H1 (cell line): ENCODE measurements at regions not wholly inside any gene's neighbourhood (a gene's known extent, or its start where the extent isn't known, plus 50 kb on each side); places are given as distances from the start of the nearest gene placed in this dataset.

ENCODE experiments used
- ATF2 ChIP-seq: IDR thresholded peaks from 2 replicates; pipeline ENCODE4 v1.6.1; 2012; ENCODE audit warnings: low read length, inconsistent platforms
- ATF3 ChIP-seq: IDR thresholded peaks from 2 replicates; pipeline ENCODE4 v1.6.1; 2011; ENCODE audit warnings: low read depth, mild to moderate bottlenecking, low read length; ENCODE audit not compliant: insufficient read depth
- CREB1 ChIP-seq: IDR thresholded peaks from 2 replicates; pipeline ENCODE4 v1.6.1; 2012; ENCODE audit warnings: inconsistent platforms
- CTCF ChIP-seq, 3 experiments: IDR thresholded peaks; 1 replicate in 2 of 3; 2 replicates in 1 of 3; pipeline versions ENCODE4 v1.5.1 to v1.6.1; 2011; ENCODE audit warnings: low read length in 3 of 3, mild to moderate bottlenecking in 3 of 3, inconsistent platforms in 2 of 3, low read depth in 1 of 3, moderate library complexity in 1 of 3; ENCODE audit not compliant: insufficient read depth in 1 of 3; ENCODE audit errors: control extremely low read depth in 1 of 3
- EZH2 ChIP-seq: fragments of 200-600 bp; sonication (generic); IDR thresholded peaks from 2 replicates; pipeline ENCODE4 v1.7.1; 2012; ENCODE audit warnings: low read depth, mild to moderate bottlenecking, moderate library complexity, low read length, inconsistent platforms; ENCODE audit not compliant: severe bottlenecking
- FOSL1 ChIP-seq: IDR thresholded peaks from 2 replicates; pipeline ENCODE4 v1.6.1; 2011; ENCODE audit warnings: mild to moderate bottlenecking, low read depth, low read length, moderate library complexity; ENCODE audit not compliant: insufficient read depth
- JUN ChIP-seq: IDR thresholded peaks from 2 replicates; pipeline ENCODE4 v1.6.1; 2011; ENCODE audit warnings: low read depth, mild to moderate bottlenecking, improper control_type of control experiment, low read length
- MAX ChIP-seq: IDR thresholded peaks from 2 replicates; pipeline ENCODE4 v1.6.1; 2012; ENCODE audit warnings: inconsistent platforms
- POLR2A ChIP-seq, 2 experiments: IDR thresholded peaks; 1 replicate in 1 of 2; 2 replicates in 1 of 2; pipeline ENCODE4 v1.6.1; 2011; ENCODE audit warnings: low read depth in 2 of 2, low read length in 2 of 2, mild to moderate bottlenecking in 2 of 2; ENCODE audit errors: control extremely low read depth in 1 of 2
- POLR2AphosphoS5 ChIP-seq: IDR thresholded peaks from 2 replicates; pipeline ENCODE4 v1.6.1; 2011; ENCODE audit warnings: low read depth, low read length
- SIRT6 ChIP-seq: IDR thresholded peaks from one replicate; pipeline ENCODE4 v1.7.1; 2012; ENCODE audit warnings: low read length, inconsistent platforms

GRCh38 chr4:130896920-130897319 lies 1801.0 kb downstream of the C4orf33 start:
- TF ChIP-seq POLR2AphosphoS5 (no peak), CTCF (IDR thresholded peaks at IDR 0.05; ENCODE audit: control extremely low read depth in 1 of 3, insufficient read depth in 1 of 3, low read depth in 1 of 3, low read length in 3 of 3) (no peak), EZH2 (no peak), MAX (no peak), ATF3 (no peak), ATF2 (no peak), SIRT6 (no peak), CREB1 (no peak), FOSL1 (no peak), JUN (no peak), POLR2A (IDR thresholded peaks at IDR 0.05; ENCODE audit: control extremely low read depth in 1 of 2, low read depth in 2 of 2, low read length in 2 of 2) (no peak)
